HEK293 (cell line): ENCODE measurements at regions not wholly inside any gene's neighbourhood (a gene's known extent, or its start where the extent isn't known, plus 50 kb on each side); places are given as distances from the start of the nearest gene placed in this dataset.

Source experiments
- CTCF ChIA-PET: fragments of 350-600 bp; formaldehyde crosslinking; extraction: SDS; loops from one replicate; lab custom pipeline; 2021; ENCODE audit warnings: antibody characterized with exemption; lab: Yijun Ruan, JAX
- POLR2A ChIA-PET: fragments of 300-600 bp; formaldehyde crosslinking; extraction: SDS; loops from one replicate; lab custom pipeline; 2020; ENCODE audit warnings: antibody characterized with exemption, inconsistent platforms; lab: Yijun Ruan, JAX
- H3K27ac ChIP-seq: fragments of 200-500 bp; sonication (Bioruptor generic); 2 replicates; pipeline ENCODE4 v1.5.1; 2014; ENCODE audit warnings: low read depth, low read length, control low read depth, inconsistent platforms; ENCODE audit errors: extremely low read depth
- H3K36me3 ChIP-seq, 2 experiments: fragments of 200-500 bp in 1 of 2; sonication (Bioruptor generic) in 1 of 2; 1 replicate in 1 of 2; 2 replicates in 1 of 2; pipeline ENCODE4 v1.5.1; 2014 to 2017; ENCODE audit warnings: inconsistent platforms in 2 of 2, low read length in 2 of 2; ENCODE audit not compliant: control insufficient read depth in 2 of 2, insufficient read depth in 1 of 2
- H3K4me1 ChIP-seq: fragments of 200-500 bp; sonication (Bioruptor generic); 2 replicates; pipeline ENCODE4 v1.5.1; 2014; ENCODE audit warnings: mild to moderate bottlenecking, low read length, inconsistent platforms; ENCODE audit not compliant: control insufficient read depth, insufficient read depth
- H3K4me3 ChIP-seq: 2 replicates; pipeline ENCODE4 v1.5.1; 2011; ENCODE audit warnings: low read depth, mild to moderate bottlenecking, control low read depth, low read length, moderate library complexity
- H3K9me3 ChIP-seq: fragments of 200-500 bp; sonication (Bioruptor generic); 2 replicates; pipeline ENCODE4 v1.5.1; 2014; ENCODE audit warnings: low read depth, low read length, inconsistent platforms; ENCODE audit not compliant: control insufficient read depth, insufficient read depth
- BCL11B ChIP-seq: fragments of 450-650 bp; formaldehyde crosslinking; IDR thresholded peaks from 2 replicates; pipeline ENCODE4 v1.5.1; 2016; ENCODE audit warnings: low read depth, missing biosample characterization, missing genetic modification characterization
- FEZF1 ChIP-seq: fragments of 450-650 bp; formaldehyde crosslinking; IDR thresholded peaks from 2 replicates; pipeline ENCODE4 v1.5.1; 2016; ENCODE audit warnings: missing biosample characterization, missing genetic modification characterization
- HOXD13 ChIP-seq: sonication (generic); formaldehyde crosslinking; IDR thresholded peaks from 2 replicates; pipeline ENCODE4 v1.8.0; 2022; ENCODE audit warnings: missing genetic modification reagents, borderline replicate concordance
- KLF16 ChIP-seq: fragments of 450-650 bp; formaldehyde crosslinking; IDR thresholded peaks from 2 replicates; pipeline ENCODE4 v1.5.1; 2017; ENCODE audit warnings: missing biosample characterization, missing genetic modification characterization
- OVOL3 ChIP-seq: fragments of 450-650 bp; formaldehyde crosslinking; IDR thresholded peaks from 2 replicates; pipeline ENCODE4 v1.5.1; 2016; ENCODE audit warnings: missing biosample characterization, missing genetic modification characterization
- PBX3 ChIP-seq: sonication (generic); formaldehyde crosslinking; IDR thresholded peaks from 2 replicates; pipeline ENCODE4 v1.8.1; 2022; ENCODE audit warnings: mild to moderate bottlenecking, moderate library complexity, missing genetic modification reagents
- PRDM1 ChIP-seq: fragments of 450-650 bp; formaldehyde crosslinking; IDR thresholded peaks from 2 replicates; pipeline ENCODE4; 2016; ENCODE audit warnings: missing biosample characterization, missing genetic modification characterization
- RBAK ChIP-seq: fragments of 450-650 bp; formaldehyde crosslinking; IDR thresholded peaks from 2 replicates; pipeline ENCODE4 v1.5.1; 2016; ENCODE audit warnings: missing biosample characterization, missing genetic modification characterization
- SP2 ChIP-seq: fragments of 450-650 bp; formaldehyde crosslinking; IDR thresholded peaks from 2 replicates; pipeline ENCODE4 v1.5.1; 2016; ENCODE audit warnings: missing biosample characterization, missing genetic modification characterization
- TRIM28 ChIP-seq: IDR thresholded peaks from 2 replicates; pipeline ENCODE4 v1.6.1; 2011; ENCODE audit warnings: low read length, control low read depth, borderline replicate concordance
- YY1 ChIP-seq: fragments of 450-650 bp; formaldehyde crosslinking; IDR thresholded peaks from 2 replicates; pipeline ENCODE4 v1.5.1; 2018; ENCODE audit warnings: missing biosample characterization, missing genetic modification characterization
- ZBTB21 ChIP-seq: fragments of 450-650 bp; formaldehyde crosslinking; IDR thresholded peaks from 2 replicates; pipeline ENCODE4 v1.5.1; 2017; ENCODE audit warnings: missing biosample characterization, missing genetic modification characterization
- ZFP41 ChIP-seq: fragments of 450-650 bp; formaldehyde crosslinking; IDR thresholded peaks from 2 replicates; pipeline ENCODE4 v1.5.1; 2016; ENCODE audit warnings: missing biosample characterization, missing genetic modification characterization, borderline replicate concordance
- ZNF121 ChIP-seq: fragments of 450-650 bp; formaldehyde crosslinking; IDR thresholded peaks from 2 replicates; pipeline ENCODE4 v1.5.1; 2016; ENCODE audit warnings: missing biosample characterization, missing genetic modification characterization
- ZNF132 ChIP-seq: fragments of 450-650 bp; formaldehyde crosslinking; IDR thresholded peaks from 2 replicates; pipeline ENCODE4 v1.5.1; 2017; ENCODE audit warnings: missing biosample characterization, missing genetic modification characterization, borderline replicate concordance
- ZNF140 ChIP-seq: fragments of 450-650 bp; formaldehyde crosslinking; IDR thresholded peaks from 2 replicates; pipeline ENCODE4 v1.5.1; 2016; ENCODE audit warnings: missing biosample characterization, missing genetic modification characterization
- ZNF146 ChIP-seq: fragments of 450-650 bp; formaldehyde crosslinking; IDR thresholded peaks from 2 replicates; pipeline ENCODE4 v1.5.1; 2016; ENCODE audit warnings: missing biosample characterization, missing genetic modification characterization
- ZNF169 ChIP-seq: fragments of 450-650 bp; formaldehyde crosslinking; IDR thresholded peaks from 2 replicates; pipeline ENCODE4 v1.5.1; 2016; ENCODE audit warnings: missing biosample characterization, missing genetic modification characterization
- ZNF239 ChIP-seq: fragments of 450-650 bp; formaldehyde crosslinking; IDR thresholded peaks from 2 replicates; pipeline ENCODE4 v1.5.1; 2016; ENCODE audit warnings: missing biosample characterization, missing genetic modification characterization
- ZNF341 ChIP-seq: fragments of 450-650 bp; formaldehyde crosslinking; IDR thresholded peaks from 2 replicates; pipeline ENCODE4; 2016; ENCODE audit warnings: low read depth, missing biosample characterization, missing genetic modification characterization
- ZNF426 ChIP-seq: fragments of 450-650 bp; formaldehyde crosslinking; IDR thresholded peaks from 2 replicates; pipeline ENCODE4 v1.5.1; 2017; ENCODE audit warnings: missing biosample characterization, missing genetic modification characterization, mild to moderate bottlenecking, inconsistent platforms, moderate library complexity
- ZNF510 ChIP-seq: fragments of 450-650 bp; formaldehyde crosslinking; IDR thresholded peaks from 2 replicates; pipeline ENCODE4 v1.5.1; 2018; ENCODE audit warnings: mild to moderate bottlenecking, missing genetic modification characterization, missing biosample characterization; ENCODE audit not compliant: insufficient replicate concordance
- ZNF558 ChIP-seq: fragments of 450-650 bp; formaldehyde crosslinking; IDR thresholded peaks from 2 replicates; pipeline ENCODE4 v1.5.1; 2016; ENCODE audit warnings: missing biosample characterization, missing genetic modification characterization
- ZNF580 ChIP-seq: fragments of 450-650 bp; formaldehyde crosslinking; IDR thresholded peaks from 2 replicates; pipeline ENCODE4 v1.5.1; 2016; ENCODE audit warnings: missing biosample characterization, missing genetic modification characterization
- ZNF621 ChIP-seq: fragments of 450-650 bp; formaldehyde crosslinking; IDR thresholded peaks from 2 replicates; pipeline ENCODE4 v1.5.1; 2017; ENCODE audit warnings: missing biosample characterization, missing genetic modification characterization
- ZNF639 ChIP-seq: fragments of 450-650 bp; formaldehyde crosslinking; IDR thresholded peaks from 2 replicates; pipeline ENCODE4 v1.5.1; 2016; ENCODE audit warnings: missing biosample characterization, missing genetic modification characterization
- ZNF645 ChIP-seq: fragments of 450-650 bp; formaldehyde crosslinking; IDR thresholded peaks from 2 replicates; pipeline ENCODE4; 2016; ENCODE audit warnings: missing biosample characterization, missing genetic modification characterization
- ZNF658 ChIP-seq: fragments of 450-650 bp; formaldehyde crosslinking; IDR thresholded peaks from 2 replicates; pipeline ENCODE4; 2016; ENCODE audit warnings: missing biosample characterization, missing genetic modification characterization
- ZNF677 ChIP-seq: fragments of 450-650 bp; IDR thresholded peaks from 2 replicates; pipeline ENCODE4 v1.5.0; 2018; ENCODE audit warnings: missing biosample characterization, mild to moderate bottlenecking, missing genetic modification characterization, moderate library complexity
- ZNF777 ChIP-seq: fragments of 450-650 bp; formaldehyde crosslinking; IDR thresholded peaks from 2 replicates; pipeline ENCODE4 v1.5.1; 2017; ENCODE audit warnings: missing biosample characterization, missing genetic modification characterization, borderline replicate concordance
- ZSCAN23 ChIP-seq: fragments of 450-650 bp; formaldehyde crosslinking; IDR thresholded peaks from 2 replicates; pipeline ENCODE4 v1.5.1; 2016; ENCODE audit warnings: missing biosample characterization, missing genetic modification characterization
- ZXDB ChIP-seq: fragments of 450-650 bp; formaldehyde crosslinking; IDR thresholded peaks from 2 replicates; pipeline ENCODE4 v1.5.1; 2016; ENCODE audit warnings: missing biosample characterization, missing genetic modification characterization

- Histone ChIP-seq H3K4me1 (no peaks in the 10 kb centered on the region), H3K36me3 (no peaks in the 10 kb centered on the region), H3K4me3 (no peak overlapping the region), H3K9me3 (no peaks in the 10 kb centered on the region), H3K27ac (no peak overlapping the region)
- CTCF ChIA-PET: no interaction called here
- POLR2A ChIA-PET: no interaction called here
- TF ChIP-seq ZNF580 (tag by site-specific recombination) (no peak), KLF16 (tag by site-specific recombination) (no peak), TRIM28 (no peak), FEZF1 (tag by site-specific recombination) (no peak), ZXDB (tag by site-specific recombination) (no peak), BCL11B (tag by site-specific recombination) (no peak), ZNF140 (tag by site-specific recombination) (no peak), ZBTB21 (tag by site-specific recombination) (no peak), ZNF558 (tag by site-specific recombination) (no peak), ZNF146 (tag by site-specific recombination) (no peak), HOXD13 (CRISPR knock-in tag) (no peak), ZNF677 (tag by site-specific recombination) (no peak), ZSCAN23 (tag by site-specific recombination) (no peak), ZNF121 (tag by site-specific recombination) (no peak), YY1 (tag by site-specific recombination) (no peak), PBX3 (CRISPR knock-in tag) (no peak), ZNF426 (no peak), ZNF645 (tag by site-specific recombination) (no peak), OVOL3 (no peak), ZNF658 (tag by site-specific recombination) (no peak)
These were observed 444.9 kb upstream of the CLINT1 start for GRCh38 chr5:158303883-158304282.

GRCh38 chr5:158303275-158303674, 444.3 kb upstream of the CLINT1 start:
- TF ChIP-seq ZNF639: no peak
- Histone ChIP-seq H3K4me3 (no peak overlapping the region), H3K36me3 (no peaks in the 10 kb centered on the region), H3K4me1 (no peaks in the 10 kb centered on the region), H3K9me3 (no peaks in the 10 kb centered on the region), H3K27ac (no peak overlapping the region)
- ChIA-PET CTCF (interaction anchor here (1.2 kb wide), 1 partner anchor 79 kb away, joined by 3 read pairs; no protein-coding TSS in a partner anchor), POLR2A (no interaction called here)

- Histone ChIP-seq H3K4me3 (no peak overlapping the region), H3K9me3 (no peaks in the 10 kb centered on the region), H3K27ac (no peak overlapping the region), H3K4me1 (no peaks in the 10 kb centered on the region), H3K36me3 (no peaks in the 10 kb centered on the region)
- POLR2A ChIA-PET: no interaction called here
- CTCF ChIA-PET: no interaction called here
- TF ChIP-seq ZNF645 (tag by site-specific recombination) (no peak), SP2 (no peak), PRDM1 (tag by site-specific recombination) (no peak), ZNF510 (tag by site-specific recombination) (no peak), ZNF132 (no peak), ZNF341 (no peak), RBAK (tag by site-specific recombination) (no peak), ZNF777 (no peak), ZNF239 (tag by site-specific recombination) (no peak), ZFP41 (tag by site-specific recombination) (no peak), ZNF621 (tag by site-specific recombination) (no peak), ZNF169 (tag by site-specific recombination) (no peak)
These were observed 443.1 kb upstream of the CLINT1 start for GRCh38 chr5:158302029-158302428.
